ENCODE measurements at regions not wholly inside any gene's neighbourhood (a gene's known extent, or its start where the extent isn't known, plus 50 kb on each side); places are given as distances from the start of the nearest gene placed in this dataset.

GRCh38 chr20:12957968-12958367 is 50.8 kb upstream of the SPTLC3 start:
- no peak overlapping the region for H3K4me3 ChIP-seq (ENCODE audit: low read depth, low read length)
- 72% methylated on average over 2 of the region's 2 CpGs for WGBS
- no peaks in the 10 kb centered on the region for H3K4me1 ChIP-seq (ENCODE audit: insufficient read depth)
- H3K36me3 ChIP-seq (ENCODE audit: insufficient read depth): no peaks in the 10 kb centered on the region
- DNase-seq (ENCODE audit: extremely low spot score): no peak
- no peak overlapping the region for H3K27ac ChIP-seq (ENCODE audit: low read depth)

All from urinary bladder (tissue), 3 donors.